ENCODE measurements at regions not wholly inside any gene's neighbourhood (a gene's known extent, or its start where the extent isn't known, plus 50 kb on each side); places are given as distances from the start of the nearest gene placed in this dataset.
"Not testable (repeated sequence)": the region's sequence is repeated elsewhere in the genome, so short reads cannot be mapped to it uniquely, and the experiment has no call there.

DNA sequence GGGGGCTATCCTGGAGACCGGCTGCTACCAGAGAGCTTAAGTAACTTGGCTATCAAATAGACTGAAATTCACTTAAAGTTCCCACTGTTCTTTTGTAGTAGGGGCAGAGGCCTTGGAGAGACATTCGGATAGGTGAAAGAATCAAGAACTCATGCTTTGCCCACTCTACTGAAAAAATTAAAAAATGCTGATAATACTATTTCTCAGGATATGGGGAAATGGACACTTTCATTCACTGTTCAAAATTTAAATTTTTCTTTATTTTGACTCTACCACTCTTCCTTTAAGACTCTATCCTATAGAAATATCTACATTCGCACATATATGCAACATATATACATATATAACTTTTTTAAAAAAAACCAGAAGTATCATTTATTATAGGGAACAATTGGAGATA lies 117.8 kb upstream of the CHD6 start:
- Mint-ChIP-seq H3K4me3 (no peak overlapping the region), H3K36me3 (ENCODE audit: low read depth) (no peaks in the 10 kb centered on the region)
- no peak for DNase-seq

DNA sequence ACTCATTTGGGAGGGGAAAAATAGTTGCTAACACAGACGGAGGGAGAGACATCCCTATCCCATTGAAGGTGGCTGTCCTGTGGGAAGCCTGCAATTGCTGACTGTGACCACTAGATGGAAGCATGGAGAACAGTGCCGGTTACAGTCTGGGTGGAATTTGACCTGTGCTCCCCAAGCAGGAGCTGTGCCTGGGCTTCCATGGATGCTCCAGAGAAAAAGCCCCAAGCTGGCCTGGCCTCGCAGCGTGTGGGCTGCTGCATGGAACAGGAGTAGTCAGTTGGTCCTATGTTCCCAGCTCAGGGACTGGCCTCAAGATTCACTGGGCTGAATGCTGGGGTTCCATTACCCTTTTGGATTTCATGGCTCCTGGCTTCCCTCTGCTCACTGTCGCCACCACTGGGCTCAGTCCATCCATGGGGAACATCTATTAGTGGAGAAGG lies 116.3 kb upstream of the CHD6 start:
- Mint-ChIP-seq H3K27me3 (ENCODE audit: low read depth, poor library complexity) (peaks cover 9% of the 10 kb centered on the region), H3K27ac (no peak overlapping the region), H3K4me3 (no peak overlapping the region), H3K36me3 (ENCODE audit: low read depth) (no peaks in the 10 kb centered on the region), H3K9me3 (no peaks in the 10 kb centered on the region), H3K4me1 (peaks cover 6% of the 10 kb centered on the region)
- DNase-seq: peak; percentile 62
- TF ChIP-seq, protein P1, sequence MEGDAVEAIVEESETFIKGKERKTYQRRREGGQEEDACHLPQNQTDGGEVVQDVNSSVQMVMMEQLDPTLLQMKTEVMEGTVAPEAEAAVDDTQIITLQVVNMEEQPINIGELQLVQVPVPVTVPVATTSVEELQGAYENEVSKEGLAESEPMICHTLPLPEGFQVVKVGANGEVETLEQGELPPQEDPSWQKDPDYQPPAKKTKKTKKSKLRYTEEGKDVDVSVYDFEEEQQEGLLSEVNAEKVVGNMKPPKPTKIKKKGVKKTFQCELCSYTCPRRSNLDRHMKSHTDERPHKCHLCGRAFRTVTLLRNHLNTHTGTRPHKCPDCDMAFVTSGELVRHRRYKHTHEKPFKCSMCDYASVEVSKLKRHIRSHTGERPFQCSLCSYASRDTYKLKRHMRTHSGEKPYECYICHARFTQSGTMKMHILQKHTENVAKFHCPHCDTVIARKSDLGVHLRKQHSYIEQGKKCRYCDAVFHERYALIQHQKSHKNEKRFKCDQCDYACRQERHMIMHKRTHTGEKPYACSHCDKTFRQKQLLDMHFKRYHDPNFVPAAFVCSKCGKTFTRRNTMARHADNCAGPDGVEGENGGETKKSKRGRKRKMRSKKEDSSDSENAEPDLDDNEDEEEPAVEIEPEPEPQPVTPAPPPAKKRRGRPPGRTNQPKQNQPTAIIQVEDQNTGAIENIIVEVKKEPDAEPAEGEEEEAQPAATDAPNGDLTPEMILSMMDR (IDR thresholded peaks at IDR 0.05): peak; percentile 93

More for the DNA sequence above, 117.8 kb upstream of the CHD6 start:
- H3K9me3 Mint-ChIP-seq: no peaks in the 10 kb centered on the region
- TF ChIP-seq, protein P1 (IDR thresholded peaks at IDR 0.05): no peak
- H3K27ac Mint-ChIP-seq: no peak overlapping the region
- peaks cover 6% of the 10 kb centered on the region for H3K4me1 Mint-ChIP-seq
- H3K27me3 Mint-ChIP-seq (ENCODE audit: low read depth, poor library complexity): peaks cover 11% of the 10 kb centered on the region

DNA sequence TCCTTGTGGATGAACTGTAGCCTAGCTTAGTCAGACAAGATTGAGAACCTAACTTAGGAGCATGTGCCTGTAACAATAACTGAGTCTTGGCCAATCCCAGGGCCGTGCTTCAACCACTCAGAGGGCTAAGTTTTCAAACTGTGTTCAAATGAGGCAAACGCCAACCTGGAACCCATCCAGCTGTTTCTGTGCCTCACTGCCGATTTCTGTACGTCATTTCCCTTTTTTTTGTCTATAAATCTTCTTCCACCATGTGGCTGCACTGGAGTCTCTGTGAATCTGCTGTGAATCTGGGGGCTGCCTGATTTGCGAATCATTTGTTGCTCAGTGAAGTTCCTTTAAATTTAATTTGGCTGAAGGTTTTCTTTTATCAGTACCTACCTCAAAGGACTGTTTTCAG lies 115.0 kb upstream of the CHD6 start:
- no peak for DNase-seq
- Mint-ChIP-seq H3K36me3 (ENCODE audit: low read depth) (no peaks in the 10 kb centered on the region), H3K9me3 (no peaks in the 10 kb centered on the region), H3K27ac (no peak overlapping the region), H3K4me3 (no peak overlapping the region), H3K4me1 (no peaks in the 10 kb centered on the region), H3K27me3 (ENCODE audit: low read depth, poor library complexity) (peaks cover 3% of the 10 kb centered on the region)
- TF ChIP-seq, protein P1 (IDR thresholded peaks at IDR 0.05): no peak

DNA sequence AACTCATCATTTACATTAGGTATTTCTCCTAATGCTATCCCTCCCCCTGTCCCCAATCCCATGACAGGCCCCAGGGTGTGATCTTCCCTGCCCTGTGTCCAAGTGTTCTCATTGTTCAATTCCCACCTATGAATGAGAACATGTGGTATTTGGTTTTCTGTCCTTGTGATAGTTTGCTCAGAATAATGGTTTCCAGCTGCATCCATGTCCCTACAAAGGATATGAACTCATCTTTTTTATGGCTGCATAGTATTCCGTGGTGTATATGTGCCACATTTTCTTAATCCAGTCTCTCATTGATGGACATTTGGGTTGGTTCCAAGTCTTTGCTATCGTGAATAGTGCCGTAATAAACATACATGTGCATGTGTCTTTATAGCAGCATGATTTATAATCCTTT lies 113.0 kb upstream of the CHD6 start:
- H3K4me1 Mint-ChIP-seq; DNase-seq; H3K36me3 Mint-ChIP-seq (ENCODE audit: low read depth); H3K4me3 Mint-ChIP-seq; H3K27ac Mint-ChIP-seq; H3K9me3 Mint-ChIP-seq: not testable (repeated sequence)
- peaks cover 15% of the 10 kb centered on the region for H3K27me3 Mint-ChIP-seq (ENCODE audit: low read depth, poor library complexity)

DNA sequence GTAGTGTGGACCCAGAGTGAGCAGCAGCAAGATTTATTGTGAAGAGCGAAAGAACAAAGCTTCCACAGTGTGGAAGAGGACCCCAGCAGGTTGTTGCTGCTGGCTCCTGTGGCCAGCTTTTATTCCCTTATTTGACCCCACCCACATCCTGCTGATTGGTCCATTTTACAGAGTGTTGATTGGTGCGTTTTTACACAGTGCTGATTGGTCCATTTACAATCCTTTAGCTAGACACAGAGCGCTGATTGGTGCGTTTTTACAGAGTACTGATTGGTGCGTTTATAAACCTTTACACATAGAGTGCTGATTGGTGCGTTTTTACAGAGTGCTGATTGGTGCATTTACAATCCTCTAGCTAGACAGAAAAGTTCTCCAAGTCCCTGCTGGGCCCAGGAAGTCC lies 109.5 kb upstream of the CHD6 start:
- H3K4me1 Mint-ChIP-seq; H3K9me3 Mint-ChIP-seq; DNase-seq; H3K4me3 Mint-ChIP-seq; H3K27ac Mint-ChIP-seq; H3K36me3 Mint-ChIP-seq (ENCODE audit: low read depth): not testable (repeated sequence)
- H3K27me3 Mint-ChIP-seq (ENCODE audit: low read depth, poor library complexity): peaks cover 18% of the 10 kb centered on the region

DNA sequence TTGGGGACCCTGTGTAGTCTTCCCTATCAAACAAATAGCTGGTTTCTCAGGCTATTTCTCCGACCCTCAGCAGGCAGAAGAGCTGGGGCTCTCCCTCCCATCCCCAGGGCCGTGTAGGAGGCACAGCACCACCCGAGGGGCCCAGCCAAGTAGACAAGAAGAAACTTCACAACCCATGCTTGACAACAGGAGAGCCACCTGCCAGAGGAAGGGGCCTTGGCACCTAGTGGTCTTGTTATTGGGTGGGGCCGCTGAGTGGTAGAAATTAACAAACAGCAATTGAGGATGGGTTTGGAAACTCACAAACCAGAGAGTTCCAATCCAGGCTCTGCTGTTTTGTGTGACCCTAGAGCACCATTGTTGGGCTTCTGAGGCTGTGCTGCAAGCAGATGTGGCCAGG lies 108.5 kb upstream of the CHD6 start:
- TF ChIP-seq, protein P1 (IDR thresholded peaks at IDR 0.05): no peak
- H3K9me3 Mint-ChIP-seq: peaks cover 3% of the 10 kb centered on the region

DNA sequence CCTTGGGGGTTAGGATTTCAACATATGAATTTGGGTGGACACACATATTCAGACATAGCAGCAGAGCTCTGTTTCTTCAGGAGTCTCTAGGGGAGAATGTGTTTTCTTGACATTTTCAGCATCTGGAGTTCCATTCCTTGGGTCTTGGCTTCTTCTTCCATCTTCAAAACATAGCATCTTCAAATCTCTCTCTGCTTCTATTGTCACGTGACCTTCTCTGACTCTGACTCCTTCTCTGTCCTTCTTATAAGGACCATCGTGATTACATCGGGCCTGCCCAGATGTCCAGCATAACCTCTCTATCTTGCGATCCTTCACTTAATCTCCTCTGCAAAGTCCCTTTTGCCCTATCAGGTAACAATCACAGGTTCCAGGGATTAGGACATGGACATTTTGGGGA lies 101.0 kb upstream of the CHD6 start:
- no peaks in the 10 kb centered on the region for H3K36me3 Mint-ChIP-seq (ENCODE audit: low read depth)
- H3K27me3 Mint-ChIP-seq (ENCODE audit: low read depth, poor library complexity): peaks cover 6% of the 10 kb centered on the region
- no peaks in the 10 kb centered on the region for H3K4me1 Mint-ChIP-seq
- no peak for DNase-seq
- no peaks in the 10 kb centered on the region for H3K9me3 Mint-ChIP-seq
- H3K4me3 Mint-ChIP-seq: no peak overlapping the region
- H3K27ac Mint-ChIP-seq: no peak overlapping the region
- TF ChIP-seq, protein P1 (IDR thresholded peaks at IDR 0.05): no peak

More for the DNA sequence above, 108.5 kb upstream of the CHD6 start:
- Mint-ChIP-seq H3K27ac (no peak overlapping the region), H3K27me3 (ENCODE audit: low read depth, poor library complexity) (peaks cover 18% of the 10 kb centered on the region), H3K36me3 (ENCODE audit: low read depth) (no peaks in the 10 kb centered on the region), H3K4me1 (no peaks in the 10 kb centered on the region), H3K4me3 (no peak overlapping the region)
- no peak for DNase-seq
